ENCODE measurements at regions not wholly inside any gene's neighbourhood (a gene's known extent, or its start where the extent isn't known, plus 50 kb on each side); places are given as distances from the start of the nearest gene placed in this dataset.

DNA sequence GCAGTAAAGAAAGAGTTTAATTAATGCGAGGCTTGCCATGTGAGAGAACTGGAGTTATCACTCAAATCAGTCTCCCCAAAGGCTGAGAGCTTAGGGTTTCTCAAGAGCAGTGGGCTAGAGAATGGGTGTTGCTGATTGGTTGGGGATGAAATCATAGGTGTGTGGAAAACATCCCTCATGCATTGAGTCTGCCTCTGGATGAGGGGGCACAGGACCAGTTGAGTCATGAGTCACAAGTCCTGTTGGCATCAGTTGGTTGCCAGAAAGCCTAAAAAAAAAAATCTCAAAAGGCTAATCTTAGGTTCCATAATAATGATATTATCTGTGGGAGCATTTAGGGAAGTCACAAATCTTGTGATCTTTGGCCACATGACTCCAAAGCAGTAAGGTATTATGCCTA, 800.3 kb downstream of the TUSC7 start:
- Histone ChIP-seq H3K9ac (ENCODE audit: insufficient read depth in 1 of 2, low read length in 2 of 2) (no peak overlapping the region), H3K4me3 (no peak overlapping the region), H3K27me3 (ENCODE audit: control insufficient read depth in 3 of 3, insufficient read depth in 3 of 3, low read length in 2 of 3) (no peaks in the 10 kb centered on the region), H3K27ac (ENCODE audit: low read depth in 1 of 2, low read length in 1 of 2) (no peak overlapping the region), H3K9me3 (ENCODE audit: control insufficient read depth in 4 of 4, insufficient read depth in 3 of 4, low read length in 3 of 4) (peaks cover 0 to 3% (median 0%) of the 10 kb centered on the region in 4 donors), H3K36me3 (ENCODE audit: control insufficient read depth in 4 of 4, insufficient read depth in 4 of 4, low read length in 4 of 4) (no peaks in the 10 kb centered on the region), H3K4me1 (ENCODE audit: control insufficient read depth in 5 of 5, insufficient read depth in 5 of 5, low read length in 5 of 5) (no peaks in the 10 kb centered on the region)
- ATAC-seq (ENCODE audit: insufficient read depth, low FRiP score): no peak
- TF ChIP-seq, protein P1, sequence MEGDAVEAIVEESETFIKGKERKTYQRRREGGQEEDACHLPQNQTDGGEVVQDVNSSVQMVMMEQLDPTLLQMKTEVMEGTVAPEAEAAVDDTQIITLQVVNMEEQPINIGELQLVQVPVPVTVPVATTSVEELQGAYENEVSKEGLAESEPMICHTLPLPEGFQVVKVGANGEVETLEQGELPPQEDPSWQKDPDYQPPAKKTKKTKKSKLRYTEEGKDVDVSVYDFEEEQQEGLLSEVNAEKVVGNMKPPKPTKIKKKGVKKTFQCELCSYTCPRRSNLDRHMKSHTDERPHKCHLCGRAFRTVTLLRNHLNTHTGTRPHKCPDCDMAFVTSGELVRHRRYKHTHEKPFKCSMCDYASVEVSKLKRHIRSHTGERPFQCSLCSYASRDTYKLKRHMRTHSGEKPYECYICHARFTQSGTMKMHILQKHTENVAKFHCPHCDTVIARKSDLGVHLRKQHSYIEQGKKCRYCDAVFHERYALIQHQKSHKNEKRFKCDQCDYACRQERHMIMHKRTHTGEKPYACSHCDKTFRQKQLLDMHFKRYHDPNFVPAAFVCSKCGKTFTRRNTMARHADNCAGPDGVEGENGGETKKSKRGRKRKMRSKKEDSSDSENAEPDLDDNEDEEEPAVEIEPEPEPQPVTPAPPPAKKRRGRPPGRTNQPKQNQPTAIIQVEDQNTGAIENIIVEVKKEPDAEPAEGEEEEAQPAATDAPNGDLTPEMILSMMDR (IDR thresholded peaks at IDR 0.05; ENCODE audit: control extremely low read depth, extremely low read depth): no peak
- DNase-seq: no peak
- WGBS, 2 donors: 94 to 96% methylated on average over 1 of the region's 1 CpG

DNA sequence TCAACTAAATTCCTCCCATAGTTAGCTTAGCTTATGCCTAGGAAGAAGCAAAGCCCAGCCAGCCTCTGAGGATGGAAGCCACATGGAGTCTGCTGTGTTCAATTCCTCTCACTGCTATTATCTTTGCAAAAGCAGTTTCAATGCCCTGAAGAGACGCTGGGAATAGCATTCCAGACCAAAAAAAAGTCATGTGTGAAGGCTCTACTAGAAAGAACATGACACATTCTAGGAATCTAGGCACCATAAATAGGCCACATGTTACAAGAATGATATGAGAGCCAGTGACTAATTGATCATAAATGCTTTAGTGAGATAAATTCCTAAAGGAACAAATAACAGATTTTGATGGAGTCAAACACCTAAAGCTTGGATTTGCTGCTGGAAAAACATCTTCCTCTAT, 800.8 kb downstream of the TUSC7 start:
- no peak overlapping the region for H3K27ac ChIP-seq (ENCODE audit: low read depth in 1 of 2, low read length in 1 of 2)
- H3K36me3 ChIP-seq (ENCODE audit: control insufficient read depth in 4 of 4, insufficient read depth in 4 of 4, low read length in 4 of 4): no peaks in the 10 kb centered on the region
- no peaks in the 10 kb centered on the region for H3K27me3 ChIP-seq (ENCODE audit: control insufficient read depth in 3 of 3, insufficient read depth in 3 of 3, low read length in 2 of 3)
- no peak overlapping the region for H3K4me3 ChIP-seq
- no peaks in the 10 kb centered on the region for H3K4me1 ChIP-seq (ENCODE audit: control insufficient read depth in 5 of 5, insufficient read depth in 5 of 5, low read length in 5 of 5)
- no peak for ATAC-seq (ENCODE audit: insufficient read depth, low FRiP score)
- TF ChIP-seq, protein P1 (IDR thresholded peaks at IDR 0.05; ENCODE audit: control extremely low read depth, extremely low read depth): no peak
- no peak for DNase-seq
- 49 to 89% methylated on average over 1 of the region's 1 CpG for WGBS, 2 donors
- H3K9me3 ChIP-seq (ENCODE audit: control insufficient read depth in 4 of 4, insufficient read depth in 3 of 4, low read length in 3 of 4): peaks cover 0 to 3% (median 0%) of the 10 kb centered on the region in 4 donors
- no peak overlapping the region for H3K9ac ChIP-seq (ENCODE audit: insufficient read depth in 1 of 2, low read length in 2 of 2)

DNA sequence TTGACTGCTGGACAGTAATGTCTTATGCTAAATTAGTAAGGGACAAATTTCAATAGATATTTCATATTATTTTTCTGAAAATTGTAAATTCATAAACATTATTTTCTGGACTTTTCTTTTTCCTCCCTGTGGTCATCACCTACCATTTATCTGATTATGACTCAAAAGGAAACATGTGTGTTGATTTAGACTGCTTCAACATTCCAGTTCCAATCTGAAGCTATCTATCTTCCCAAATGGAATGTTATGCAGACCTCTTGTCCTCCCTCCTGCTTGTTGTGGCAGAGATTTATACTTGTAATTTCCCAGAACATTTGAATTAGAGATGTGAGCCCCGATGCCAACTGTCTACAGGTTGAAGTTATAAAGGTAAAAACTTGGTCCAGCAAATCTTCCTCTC, 803.4 kb downstream of the TUSC7 start:
- 70 to 80% methylated on average over 1 of the region's 1 CpG for WGBS, 2 donors
- Histone ChIP-seq H3K9ac (ENCODE audit: insufficient read depth in 1 of 2, low read length in 2 of 2) (no peak overlapping the region), H3K27ac (ENCODE audit: low read depth in 1 of 2, low read length in 1 of 2) (no peak overlapping the region), H3K36me3 (ENCODE audit: control insufficient read depth in 4 of 4, insufficient read depth in 4 of 4, low read length in 4 of 4) (no peaks in the 10 kb centered on the region), H3K4me1 (ENCODE audit: control insufficient read depth in 5 of 5, insufficient read depth in 5 of 5, low read length in 5 of 5) (no peaks in the 10 kb centered on the region), H3K4me3 (no peak overlapping the region), H3K27me3 (ENCODE audit: control insufficient read depth in 3 of 3, insufficient read depth in 3 of 3, low read length in 2 of 3) (no peaks in the 10 kb centered on the region), H3K9me3 (ENCODE audit: control insufficient read depth in 4 of 4, insufficient read depth in 3 of 4, low read length in 3 of 4) (peaks cover 0 to 3% (median 0%) of the 10 kb centered on the region in 4 donors)
- TF ChIP-seq, protein P1 (IDR thresholded peaks at IDR 0.05; ENCODE audit: control extremely low read depth, extremely low read depth): no peak
- DNase-seq (no peak), ATAC-seq (ENCODE audit: insufficient read depth, low FRiP score) (no peak)

DNA sequence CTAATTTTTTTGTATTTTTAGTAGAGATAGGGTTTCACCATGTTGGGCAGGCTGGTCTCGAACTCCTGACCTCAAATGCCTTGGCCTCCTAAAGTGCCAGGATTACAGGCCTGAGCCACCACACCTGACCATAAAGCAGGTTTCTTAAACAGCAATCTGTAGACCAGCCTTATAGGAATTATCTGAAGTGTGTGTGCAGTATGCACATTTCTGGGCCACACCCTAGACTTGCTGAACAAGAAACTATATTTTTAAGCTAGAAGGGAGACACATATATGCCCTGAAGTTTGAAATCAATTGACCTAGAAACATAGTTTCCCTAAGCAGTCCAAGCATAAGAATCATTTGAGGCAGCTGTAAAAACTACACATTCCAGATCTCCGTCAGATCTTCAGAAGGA, 805.7 kb downstream of the TUSC7 start:
- 92 to 95% methylated on average over 2 of the region's 2 CpGs for WGBS, 2 donors
- H3K4me1 ChIP-seq (ENCODE audit: control insufficient read depth in 5 of 5, insufficient read depth in 5 of 5, low read length in 5 of 5): no peaks in the 10 kb centered on the region
- TF ChIP-seq, protein P1 (IDR thresholded peaks at IDR 0.05; ENCODE audit: control extremely low read depth, extremely low read depth): no peak
- H3K9ac ChIP-seq (ENCODE audit: insufficient read depth in 1 of 2, low read length in 2 of 2): no peak overlapping the region
- no peak overlapping the region for H3K4me3 ChIP-seq
- H3K27ac ChIP-seq (ENCODE audit: low read depth in 1 of 2, low read length in 1 of 2): no peak overlapping the region
- no peak for DNase-seq
- no peaks in the 10 kb centered on the region for H3K36me3 ChIP-seq (ENCODE audit: control insufficient read depth in 4 of 4, insufficient read depth in 4 of 4, low read length in 4 of 4)
- no peaks in the 10 kb centered on the region for H3K9me3 ChIP-seq (ENCODE audit: control insufficient read depth in 4 of 4, insufficient read depth in 3 of 4, low read length in 3 of 4)
- H3K27me3 ChIP-seq (ENCODE audit: control insufficient read depth in 3 of 3, insufficient read depth in 3 of 3, low read length in 2 of 3): no peaks in the 10 kb centered on the region
- no peak for ATAC-seq (ENCODE audit: insufficient read depth, low FRiP score)
